PFSK-1 (cell line): ENCODE measurements at regions not wholly inside any gene's neighbourhood (a gene's known extent, or its start where the extent isn't known, plus 50 kb on each side); places are given as distances from the start of the nearest gene placed in this dataset.

Experiments used
- POLR2AphosphoS5 ChIP-seq: IDR thresholded peaks from 2 replicates; pipeline ENCODE4 v1.6.1; 2012; ENCODE audit warnings: low read depth, mild to moderate bottlenecking, control low read depth, low read length, moderate library complexity
- REST ChIP-seq, 2 experiments: IDR thresholded peaks; 2 replicates each; pipeline versions ENCODE4 v1.6.1 to v1.8.0; 2011 to 2012; ENCODE audit warnings: low read depth in 2 of 2, low read length in 2 of 2, control low read depth in 1 of 2, inconsistent platforms in 1 of 2, mild to moderate bottlenecking in 1 of 2, moderate library complexity in 1 of 2; ENCODE audit not compliant: insufficient read depth in 1 of 2
- SIN3A ChIP-seq: IDR thresholded peaks from 2 replicates; pipeline ENCODE4 v1.6.1; 2012; ENCODE audit warnings: mild to moderate bottlenecking, low read length, moderate library complexity, borderline replicate concordance; ENCODE audit not compliant: insufficient read depth
- TAF1 ChIP-seq: IDR thresholded peaks from 2 replicates; pipeline ENCODE4 v1.6.1; 2012; ENCODE audit warnings: low read length, control low read depth, borderline replicate concordance; ENCODE audit not compliant: insufficient read depth

- TF ChIP-seq POLR2AphosphoS5: no peak
- TF ChIP-seq SIN3A: no peak
- no peak for TF ChIP-seq TAF1
- TF ChIP-seq REST (IDR thresholded peaks at IDR 0.05; ENCODE audit: insufficient read depth in 1 of 2, low read depth in 2 of 2, low read length in 2 of 2): no peak
Observed at GRCh38 chr3:35408882-35409281, 230.4 kb upstream of the ARPP21 start.
